HG02885 (cell line): ENCODE measurements at regions not wholly inside any gene's neighbourhood (a gene's known extent, or its start where the extent isn't known, plus 50 kb on each side); places are given as distances from the start of the nearest gene placed in this dataset.

Experiments
- ATAC-seq: cut with Tn5 transposase; IDR thresholded peaks from one replicate; pipeline ENCODE4 v1.9.1; 2021; ENCODE audit warnings: mild to moderate bottlenecking; ENCODE audit not compliant: unreplicated experiment, poor library complexity

GRCh38 chr13:21948769-21949474 lies 278.0 kb downstream of the FGF9 start:
- peak; percentile 49 for ATAC-seq

- ATAC-seq = no peak
Measured at GRCh38 chr13:21949818-21950429, 279.1 kb downstream of the FGF9 start.

GRCh38 chr13:21956666-21957065 lies 285.8 kb downstream of the FGF9 start:
- ATAC-seq = no peak

DNA sequence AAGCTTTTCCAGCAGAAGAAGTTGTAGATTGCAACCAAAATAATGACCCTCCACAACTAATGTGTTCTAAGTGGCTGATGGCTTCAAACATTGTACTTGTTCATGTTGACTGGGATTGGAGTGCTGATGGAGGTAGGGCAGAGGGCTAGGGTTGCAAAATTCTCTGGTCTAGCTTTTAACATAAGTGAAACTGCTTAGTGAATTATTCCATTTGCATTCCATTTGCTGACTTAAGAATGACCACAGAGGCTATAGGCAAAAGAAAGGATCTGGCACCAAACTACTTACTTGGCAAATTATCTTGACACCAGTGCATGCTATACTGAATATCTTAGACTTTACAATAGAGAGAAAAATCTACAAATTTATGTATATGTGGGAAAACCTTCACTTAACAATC lies 287.0 kb downstream of the FGF9 start:
- ATAC-seq = no peak

DNA sequence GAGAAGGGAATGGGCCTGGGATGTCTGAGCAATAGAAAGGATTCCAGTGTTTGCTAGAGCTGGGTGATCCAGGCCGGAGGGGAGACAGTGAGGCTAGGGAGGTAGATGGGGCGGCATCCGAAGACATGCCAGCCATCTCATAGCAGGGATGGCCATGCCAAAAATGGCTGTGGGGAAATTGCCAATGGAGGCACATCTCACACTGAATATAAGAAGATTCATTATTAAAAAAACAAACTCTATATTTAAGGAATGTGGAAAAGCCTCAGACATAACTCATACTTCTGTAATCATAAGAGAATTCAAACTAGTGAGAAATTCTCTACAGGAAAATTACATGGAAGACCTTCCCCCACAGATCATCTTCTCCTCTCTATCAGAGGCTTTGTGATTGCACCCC lies 289.2 kb downstream of the FGF9 start:
- ATAC-seq = no peak

DNA sequence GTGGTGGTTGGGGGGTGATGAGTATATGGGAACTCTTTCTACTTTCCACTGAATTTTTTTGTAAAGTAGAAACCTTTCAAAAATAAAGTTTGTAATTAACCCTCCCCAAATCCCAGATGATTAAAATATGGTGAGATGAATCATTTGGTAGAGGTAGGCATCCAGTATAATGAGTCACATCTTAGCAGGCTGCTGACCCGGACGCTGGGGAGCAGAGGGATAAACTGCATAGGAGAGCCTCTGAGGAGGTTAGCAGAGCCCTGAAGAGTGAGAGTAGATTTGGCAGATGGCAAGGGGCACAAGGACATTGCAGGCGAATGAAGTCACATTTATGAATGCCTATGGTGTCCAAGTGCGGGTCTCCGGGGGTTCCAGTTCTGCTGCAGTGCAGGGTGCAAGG lies 293.8 kb downstream of the FGF9 start:
- ATAC-seq = no peak

- ATAC-seq = no peak
Measured at GRCh38 chr13:21965095-21965494, 294.2 kb downstream of the FGF9 start.

DNA sequence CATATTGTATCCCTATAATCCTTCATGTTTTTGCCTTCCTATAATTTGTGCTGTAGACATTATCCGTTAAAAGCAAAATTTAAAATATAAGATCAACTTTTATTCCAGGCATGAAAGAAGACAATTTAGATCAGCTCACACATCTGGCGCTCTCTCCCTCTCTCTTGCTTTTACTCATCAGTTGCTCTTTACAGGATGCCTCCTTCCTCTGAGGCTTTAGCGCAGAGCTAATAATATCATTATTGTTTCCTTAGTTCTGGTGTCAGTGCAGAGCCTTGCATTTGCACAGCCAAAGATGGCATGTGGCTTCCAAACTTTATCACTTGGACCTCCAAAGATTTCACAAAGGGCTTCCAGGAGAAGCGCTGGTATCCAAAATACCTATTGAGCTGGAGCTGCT lies 295.1 kb downstream of the FGF9 start:
- ATAC-seq = no peak

DNA sequence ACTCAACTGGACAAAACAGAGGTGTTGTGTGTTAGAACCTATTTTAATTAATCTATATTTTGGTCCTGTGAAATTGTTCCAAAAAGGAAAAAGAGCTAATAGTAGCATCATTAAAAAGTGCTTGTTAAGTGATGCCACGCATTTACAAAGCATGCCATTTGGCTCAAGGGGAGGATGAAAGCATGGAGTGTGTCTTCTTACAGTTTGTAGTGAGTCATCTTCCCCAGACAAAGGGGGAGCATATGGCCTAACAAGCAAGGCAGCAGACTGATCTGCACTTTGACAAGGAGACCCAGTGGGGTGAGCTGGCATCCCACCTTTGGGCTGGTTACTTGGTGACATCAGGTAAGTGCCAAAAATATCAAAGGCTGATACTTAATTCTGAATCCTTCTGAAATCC lies 297.0 kb downstream of the FGF9 start:
- no peak for ATAC-seq

DNA sequence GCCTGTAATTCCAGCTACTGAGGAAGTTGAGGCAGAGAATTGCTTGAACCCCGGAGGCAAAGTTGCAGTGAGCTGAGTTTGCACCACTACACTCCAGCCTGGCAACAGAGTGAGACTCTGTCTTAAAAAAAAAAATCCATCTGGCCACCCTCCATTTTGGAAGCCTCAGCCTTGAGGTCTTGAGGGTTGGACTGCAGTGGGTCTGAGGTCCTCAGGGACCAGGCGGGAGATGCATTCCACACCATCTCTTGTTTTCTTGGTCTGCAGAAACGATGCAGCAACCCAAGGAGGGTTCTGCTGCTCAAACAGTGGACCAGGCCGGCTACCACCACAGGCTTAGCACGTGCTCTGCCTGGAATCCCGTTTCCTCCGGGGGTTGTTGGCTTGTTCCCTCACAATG lies 299.3 kb downstream of the FGF9 start:
- no peak for ATAC-seq

- no peak for ATAC-seq
Measured at GRCh38 chr13:21970918-21971317, 300.0 kb downstream of the FGF9 start.

- ATAC-seq = no peak
Measured at GRCh38 chr13:21971662-21972621, 301.1 kb downstream of the FGF9 start.

GRCh38 chr13:21973437-21974125 lies 302.7 kb downstream of the FGF9 start:
- ATAC-seq = no peak

DNA sequence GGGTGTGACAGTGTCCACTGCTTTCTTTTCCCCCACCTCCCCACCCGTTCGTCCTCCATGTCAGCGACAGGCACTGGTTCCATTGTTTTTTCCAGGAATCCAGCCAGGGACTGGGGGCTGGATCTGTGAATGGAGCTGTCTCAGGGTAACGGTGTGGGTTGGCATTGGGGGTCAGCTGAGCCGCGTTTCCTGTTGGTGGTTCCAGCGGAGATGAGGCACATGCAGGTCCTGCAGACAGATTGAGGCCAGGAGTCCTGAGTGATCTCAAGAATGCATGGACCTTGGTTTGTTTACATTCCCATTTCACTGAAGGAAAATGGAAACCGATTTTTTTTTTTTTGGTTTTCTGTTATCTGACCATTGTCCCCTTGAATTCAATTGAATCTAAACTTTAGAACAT lies 303.9 kb downstream of the FGF9 start:
- ATAC-seq = no peak

GRCh38 chr13:21976159-21976558 lies 305.3 kb downstream of the FGF9 start:
- no peak for ATAC-seq

DNA sequence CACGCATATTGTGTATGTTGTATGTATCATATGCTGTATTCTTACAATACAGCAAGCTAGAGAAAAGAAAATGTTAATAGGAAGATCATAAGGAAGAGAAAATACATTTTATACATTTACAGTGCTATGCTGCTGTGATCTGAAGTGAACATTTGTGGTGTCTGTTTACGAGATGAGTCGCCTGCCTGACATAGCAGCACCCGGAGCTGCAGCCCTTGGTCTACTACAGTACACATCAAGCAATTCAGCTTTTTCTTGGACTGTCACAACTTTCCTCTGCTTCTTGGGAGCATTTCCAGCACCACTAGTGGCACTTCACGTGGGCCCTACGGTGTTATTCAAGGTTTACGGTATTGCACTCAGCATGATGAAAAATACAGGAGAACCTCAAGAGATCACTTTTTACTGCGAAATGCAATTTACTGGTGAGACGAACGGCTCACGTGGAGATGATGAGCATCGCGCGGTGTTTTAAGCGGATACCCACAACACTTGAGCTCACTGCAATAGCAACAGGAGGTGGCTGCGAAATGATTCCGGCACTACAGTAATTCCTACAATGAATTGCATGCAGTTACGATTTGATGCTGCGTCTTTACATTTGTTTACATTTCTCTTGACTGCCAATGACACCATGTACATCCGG lies 308.4 kb downstream of the FGF9 start:
- no peak for ATAC-seq

DNA sequence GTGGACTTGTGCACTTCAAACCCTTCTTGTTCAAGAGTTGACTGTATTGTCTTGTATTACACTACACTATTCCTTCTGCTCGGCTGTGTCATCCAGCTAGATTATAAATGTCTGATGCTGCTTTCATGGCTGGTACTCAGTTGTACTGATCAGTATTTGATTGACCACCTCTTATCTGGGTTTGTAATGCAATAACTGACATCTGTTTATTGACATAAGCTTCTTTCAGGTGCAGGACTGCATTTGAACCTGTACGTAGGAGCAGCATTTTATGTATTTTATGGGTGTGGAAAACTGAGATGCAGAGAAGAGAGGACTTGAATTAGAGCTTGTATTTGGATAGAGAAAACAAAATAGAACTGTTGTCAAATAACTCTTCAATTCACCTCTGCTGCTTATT lies 309.2 kb downstream of the FGF9 start:
- no peak for ATAC-seq

DNA sequence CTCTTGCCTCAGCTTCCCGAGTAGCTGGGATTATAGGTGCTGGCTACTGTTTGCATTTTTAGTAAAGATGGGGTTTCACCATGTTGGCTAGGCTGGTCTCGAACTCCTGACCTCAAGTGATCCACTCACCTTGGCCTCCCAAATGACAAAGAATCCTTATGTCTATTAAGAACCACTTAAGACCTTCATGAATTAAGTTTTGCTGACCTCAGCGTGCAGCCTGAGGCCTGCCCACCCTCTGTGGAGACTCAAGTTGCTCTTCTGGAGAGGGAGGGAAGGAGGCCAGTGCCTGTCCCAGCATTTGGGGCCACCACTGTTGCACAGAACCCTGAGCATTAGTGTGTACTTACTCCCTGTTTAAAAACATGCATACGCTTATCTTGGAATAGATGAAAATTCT lies 313.3 kb downstream of the FGF9 start:
- ATAC-seq = no peak

DNA sequence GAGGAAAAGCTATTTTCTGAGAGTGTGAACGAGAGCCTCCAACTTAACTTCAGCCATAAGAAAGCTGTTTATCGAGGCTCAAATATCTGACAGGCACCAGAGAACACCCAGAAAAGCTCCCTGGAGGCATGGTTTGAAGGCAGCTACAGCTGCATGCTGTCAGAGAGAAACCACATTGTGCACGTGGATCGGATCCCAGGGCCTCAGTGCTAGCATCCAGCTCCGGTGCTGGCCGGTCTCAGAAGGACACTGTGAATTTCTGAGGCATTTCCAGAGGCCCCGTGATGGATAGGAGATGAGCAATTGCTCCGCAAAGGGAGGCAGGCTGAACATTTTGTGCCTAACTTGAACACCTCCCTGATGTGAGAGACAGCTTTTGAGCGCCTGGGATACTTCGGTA lies 315.7 kb downstream of the FGF9 start:
- no peak for ATAC-seq

- no peak for ATAC-seq
Measured at GRCh38 chr13:21987793-21988192, 316.9 kb downstream of the FGF9 start.
